H1 (cell line): ENCODE measurements at regions not wholly inside any gene's neighbourhood (a gene's known extent, or its start where the extent isn't known, plus 50 kb on each side); places are given as distances from the start of the nearest gene placed in this dataset.

Source experiments
- CTCF ChIA-PET: fragments of 300-600 bp; sonication (Branson Sonifier 250); formaldehyde crosslinking; loops from one replicate; lab custom pipeline; 2021; ENCODE audit not compliant: partially characterized antibody; lab: Charles Lee
- POLR2A ChIA-PET: fragments of 300-600 bp; sonication (Branson Sonifier 250); formaldehyde crosslinking; loops from one replicate; lab custom pipeline; 2021; ENCODE audit warnings: inconsistent platforms; ENCODE audit not compliant: partially characterized antibody; lab: Charles Lee
- DNase-seq, 2 experiments: peaks; one replicate each; pipeline versions ENCODE4 v3.0.0 to v3.0.0-alpha.2; 2010 to 2022; ENCODE audit warnings: low spot score in 2 of 2, low read depth in 1 of 2, mixed read lengths in 1 of 2
- FAIRE-seq: peaks from 2 replicates; lab custom pipeline; 2011; peaks lifted over from hg19 to GRCh38; lab: Jason Lieb, UNC
- H2AFZ ChIP-seq: 2 replicates; pipeline ENCODE4 v1.8.1; 2012; ENCODE audit warnings: low read length, inconsistent platforms
- H2AK5ac ChIP-seq: 2 replicates; pipeline ENCODE4 v1.6.1; 2013; ENCODE audit warnings: low read depth, low read length
- H2BK120ac ChIP-seq: replicated peaks from 2 replicates; pipeline ENCODE3; 2013; ENCODE audit warnings: low read depth, low read length, inconsistent platforms
- H2BK12ac ChIP-seq: 2 replicates; pipeline ENCODE4 v1.6.1; 2013; ENCODE audit warnings: low read depth, low read length
- H2BK15ac ChIP-seq: 2 replicates; pipeline ENCODE4 v1.6.1; 2013; ENCODE audit warnings: low read length
- H2BK20ac ChIP-seq: 2 replicates; pipeline ENCODE4 v1.6.1; 2013; ENCODE audit warnings: low read length
- H2BK5ac ChIP-seq: 2 replicates; pipeline ENCODE4 v1.6.1; 2013; ENCODE audit warnings: low read depth, low read length
- H3K14ac ChIP-seq: 2 replicates; pipeline ENCODE4 v1.6.1; 2013; ENCODE audit warnings: inconsistent platforms; ENCODE audit not compliant: insufficient read length
- H3K18ac ChIP-seq: 2 replicates; pipeline ENCODE4 v1.6.1; 2013; ENCODE audit warnings: low read length; ENCODE audit errors: extremely low read depth
- H3K23ac ChIP-seq: 2 replicates; pipeline ENCODE4 v1.6.1; 2013; ENCODE audit warnings: inconsistent platforms; ENCODE audit not compliant: insufficient read length
- H3K23me2 ChIP-seq: 2 replicates; pipeline ENCODE4 v1.6.1; 2013; ENCODE audit warnings: low read depth, low read length
- H3K27ac ChIP-seq: 2 replicates; pipeline ENCODE4 v1.6.1; 2011; ENCODE audit warnings: low read depth, low read length, inconsistent platforms
- H3K27me3 ChIP-seq, 4 experiments: replicated peaks in 1 of 4; 1 replicate in 1 of 4; 2 replicates in 3 of 4; pipeline versions ENCODE4 v1.6.1 to v1.8.1; 2011 to 2013; ENCODE audit warnings: low read length in 3 of 4, mild to moderate bottlenecking in 3 of 4, inconsistent platforms in 2 of 4, mixed read lengths in 2 of 4, moderate library complexity in 1 of 4; ENCODE audit not compliant: control insufficient read depth in 3 of 4, insufficient read depth in 3 of 4; ENCODE audit errors: extremely low read depth in 1 of 4
- H3K36me3 ChIP-seq, 4 experiments: 2 replicates each; pipeline versions ENCODE4 v1.6.1 to v1.8.1; 2011 to 2013; ENCODE audit warnings: mild to moderate bottlenecking in 4 of 4, low read length in 3 of 4, moderate library complexity in 2 of 4, control low read depth in 1 of 4, inconsistent platforms in 1 of 4; ENCODE audit not compliant: insufficient read depth in 4 of 4, control insufficient read depth in 2 of 4
- H3K4ac ChIP-seq: replicated peaks from 2 replicates; pipeline ENCODE3; 2013; ENCODE audit warnings: low read length, low read depth, mixed read lengths, inconsistent platforms; ENCODE audit not compliant: insufficient read length
- H3K4me1 ChIP-seq, 4 experiments: replicated peaks in 1 of 4; 1 replicate in 1 of 4; 2 replicates in 3 of 4; pipeline versions ENCODE4 v1.6.1 to v1.8.1; 2011 to 2013; ENCODE audit warnings: low read length in 3 of 4, inconsistent platforms in 2 of 4, mixed read lengths in 1 of 4; ENCODE audit not compliant: insufficient read depth in 4 of 4, control insufficient read depth in 3 of 4
- H3K4me2 ChIP-seq, 2 experiments: 2 replicates each; pipeline versions ENCODE4 v1.6.1 to v1.8.1; 2011 to 2013; ENCODE audit warnings: low read depth in 2 of 2, low read length in 2 of 2, control low read depth in 1 of 2, inconsistent platforms in 1 of 2, mild to moderate bottlenecking in 1 of 2; ENCODE audit not compliant: insufficient read depth in 1 of 2
- H3K4me3 ChIP-seq, 4 experiments: fragments of 200-600, 300-600 bp in 1 of 4; sonication (generic), shearing (Covaris generic), sonication (Bioruptor Twin) in 1 of 4; 2 replicates each; pipeline versions ENCODE4 v1.5.1 to v1.8.1; 2011 to 2016; ENCODE audit warnings: low read length in 4 of 4, low read depth in 3 of 4, control low read depth in 2 of 4, inconsistent platforms in 2 of 4, mild to moderate bottlenecking in 2 of 4, mixed read lengths in 1 of 4, moderate library complexity in 1 of 4; ENCODE audit not compliant: insufficient read depth in 2 of 4; ENCODE audit errors: extremely low read depth in 1 of 4
- H3K56ac ChIP-seq: replicated peaks from 2 replicates; pipeline ENCODE3; 2013; ENCODE audit warnings: low read depth, mild to moderate bottlenecking, mixed read lengths, low read length, inconsistent platforms; ENCODE audit not compliant: insufficient read length
- H3K79me1 ChIP-seq: 2 replicates; pipeline ENCODE4 v1.6.1; 2013; ENCODE audit warnings: low read depth, low read length, control low read depth
- H3K79me2 ChIP-seq, 2 experiments: 2 replicates each; pipeline versions ENCODE4 v1.6.1 to v1.8.1; 2012 to 2013; ENCODE audit warnings: low read length in 2 of 2, mild to moderate bottlenecking in 2 of 2, inconsistent platforms in 1 of 2; ENCODE audit not compliant: insufficient read depth in 2 of 2, control insufficient read depth in 1 of 2
- H3K9ac ChIP-seq, 4 experiments: replicated peaks in 1 of 4; 1 replicate in 1 of 4; 2 replicates in 3 of 4; pipeline versions ENCODE4 v1.6.1 to v1.8.1; 2011 to 2013; ENCODE audit warnings: low read depth in 3 of 4, low read length in 3 of 4, control low read depth in 2 of 4, mild to moderate bottlenecking in 2 of 4, moderate library complexity in 2 of 4, inconsistent platforms in 1 of 4; ENCODE audit errors: extremely low read depth in 1 of 4
- H3K9me3 ChIP-seq, 2 experiments: 2 replicates each; pipeline versions ENCODE4 v1.6.1 to v1.8.1; 2012 to 2013; ENCODE audit warnings: mild to moderate bottlenecking in 2 of 2, moderate library complexity in 2 of 2, control low read depth in 1 of 2, inconsistent platforms in 1 of 2, low read depth in 1 of 2, low read length in 1 of 2, mixed read lengths in 1 of 2; ENCODE audit not compliant: insufficient read depth in 2 of 2
- H4K20me1 ChIP-seq, 2 experiments: replicated peaks in 1 of 2; 2 replicates each; pipeline versions ENCODE3 to v1.8.1; 2011 to 2013; ENCODE audit warnings: inconsistent platforms in 2 of 2, low read length in 2 of 2, mild to moderate bottlenecking in 1 of 2; ENCODE audit not compliant: insufficient read depth in 2 of 2, control insufficient read depth in 1 of 2
- H4K5ac ChIP-seq: 2 replicates; pipeline ENCODE4 v1.6.1; 2013; ENCODE audit warnings: low read length, low read depth, mixed read lengths, inconsistent platforms; ENCODE audit not compliant: insufficient read length
- H4K8ac ChIP-seq: 2 replicates; pipeline ENCODE4 v1.8.0; 2013; ENCODE audit warnings: mild to moderate bottlenecking, moderate library complexity, low read length, inconsistent platforms; ENCODE audit not compliant: insufficient read depth; ENCODE audit errors: extremely low read depth
- H4K91ac ChIP-seq: replicated peaks from 2 replicates; pipeline ENCODE3; 2013; ENCODE audit warnings: low read length, mixed read lengths, inconsistent platforms; ENCODE audit not compliant: insufficient read length
- BRCA1 ChIP-seq: IDR thresholded peaks from 2 replicates; pipeline ENCODE4 v1.6.1; 2012; ENCODE audit warnings: low read depth, low read length, improper control_type of control experiment
- JUND ChIP-seq: IDR thresholded peaks from 2 replicates; pipeline ENCODE4 v1.6.1; 2011; ENCODE audit warnings: mild to moderate bottlenecking, improper control_type of control experiment, low read length
- NRF1 ChIP-seq: IDR thresholded peaks from 2 replicates; pipeline ENCODE4 v1.6.1; 2011; ENCODE audit warnings: mild to moderate bottlenecking, low read depth, low read length, improper control_type of control experiment
- RNF2 ChIP-seq: fragments of 200-900, 300-1000 bp; sonication (generic); IDR thresholded peaks from 2 replicates; pipeline ENCODE4 v1.7.1; 2016; ENCODE audit warnings: borderline replicate concordance, low read depth, mild to moderate bottlenecking, antibody characterized with exemption, low read length; ENCODE audit not compliant: poor library complexity, severe bottlenecking; ENCODE audit errors: missing control alignments
- SIRT6 ChIP-seq: IDR thresholded peaks from one replicate; pipeline ENCODE4 v1.7.1; 2012; ENCODE audit warnings: low read length, inconsistent platforms
- WGBS, 2 experiments: shearing (Covaris generic) in 1 of 2; methylation state at CpG; one replicate each; pipeline versions ENCODE4 v1.1.6 to v1.1.7; 2013 to 2015; ENCODE audit warnings: low lambda C conversion rate in 2 of 2, mixed read lengths in 2 of 2, inconsistent platforms in 1 of 2, low coverage in 1 of 2, missing lambda C conversion rate in 1 of 2; ENCODE audit not compliant: insufficient replicate concordance in 2 of 2, insufficient coverage in 1 of 2, insufficient read length in 1 of 2; ENCODE audit errors: extremely low coverage in 1 of 2, missing lambda C conversion rate in 1 of 2; 5-methylcytosine and 5-hydroxymethylcytosine counted together

GRCh38 chr2:12291303-12291702, 425.4 kb upstream of the TRIB2 start:
- POLR2A ChIA-PET = no interaction called here
- H3K4me2 ChIP-seq = no peak overlapping the region

More at GRCh38 chr2:12291303-12291702, 425.4 kb upstream of the TRIB2 start:
- Histone ChIP-seq H4K5ac (no peak overlapping the region), H3K9me3 (no peaks in the 10 kb centered on the region), H3K9ac (no peak overlapping the region), H3K27me3 (no peaks in the 10 kb centered on the region), H3K36me3 (no peaks in the 10 kb centered on the region), H3K56ac (no peak overlapping the region), H2BK20ac (no peak overlapping the region), H2BK120ac (no peak overlapping the region), H3K27ac (no peak overlapping the region), H3K14ac (no peak overlapping the region), H4K8ac (no peak overlapping the region), H3K4ac (no peak overlapping the region), H2AFZ (no peak overlapping the region), H3K4me1 (peaks cover 0 to 3% (median 0%) of the 10 kb centered on the region in 4 experiments; a peak in 2 of 7 replicates), H3K23me2 (no peaks in the 10 kb centered on the region; the same call in 1 of the 2 replicates), H2BK12ac (no peak overlapping the region), H3K4me3 (no peak overlapping the region), H2BK5ac (no peak overlapping the region), H4K20me1 (no peaks in the 10 kb centered on the region), H2AK5ac (no peak overlapping the region), H3K23ac (no peak overlapping the region), H3K79me1 (no peaks in the 10 kb centered on the region), H3K79me2 (no peaks in the 10 kb centered on the region), H4K91ac (no peak overlapping the region), H2BK15ac (no peak overlapping the region), H3K18ac (no peak overlapping the region)
- no peak for DNase-seq
- CTCF ChIA-PET = no interaction called here
- WGBS, 2 experiments = 79% methylated on average over 1 of the region's 1 CpG; no CpG with 5 or more reads in 1 of the 2 experiments
- no peak for FAIRE-seq
- TF ChIP-seq RNF2 = no peak
- no peak for TF ChIP-seq NRF1
- TF ChIP-seq SIRT6 = no peak
- TF ChIP-seq JUND = no peak
- no peak for TF ChIP-seq BRCA1
